Stimulated activated CD4-positive, alpha-beta T cell treated with anti-CD3 and anti-CD28 coated beads, Interleukin-1b, Interleukin-23, amount 100 ng/mL, for 48 hours (primary cell): ENCODE measurements at regions not wholly inside any gene's neighbourhood (a gene's known extent, or its start where the extent isn't known, plus 50 kb on each side); places are given as distances from the start of the nearest gene placed in this dataset.

ENCODE experiments used
- DNase-seq: peaks from one replicate; pipeline ENCODE4 v3.0.0-alpha.2; 2020

- DNase-seq = no peak
Measured at GRCh38 chr16:7183768-7184167, 148.9 kb upstream of the RBFOX1 start.

DNA sequence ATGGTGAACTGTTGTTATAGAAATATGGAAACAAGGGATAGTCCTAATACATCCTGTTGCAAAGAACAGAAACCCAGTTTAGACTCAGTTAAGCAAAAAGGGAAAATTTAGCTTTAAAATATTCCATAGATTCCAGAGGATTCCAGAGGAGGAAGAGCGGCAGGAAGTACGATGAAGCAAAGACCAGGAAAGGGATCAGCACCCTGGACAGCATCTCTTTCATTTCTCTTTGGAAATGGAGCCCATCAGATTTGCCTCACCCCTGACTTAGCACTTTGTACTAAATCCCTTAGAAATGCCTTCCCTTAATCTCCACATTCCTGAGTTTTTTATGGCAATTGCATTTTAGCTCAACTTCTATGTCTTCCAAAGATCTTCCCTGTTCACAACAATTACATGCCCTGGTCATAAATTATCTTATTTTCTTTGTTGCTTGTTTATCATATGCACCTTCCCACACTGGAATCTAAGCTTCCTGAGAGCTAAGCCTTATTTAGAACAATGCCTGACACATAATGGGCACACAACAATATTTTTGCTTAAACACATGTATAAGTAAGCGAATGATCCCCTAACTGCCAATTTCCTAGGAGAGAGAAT is 150.0 kb upstream of the RBFOX1 start:
- DNase-seq = no peak

GRCh38 chr16:7177875-7178274 is 154.8 kb upstream of the RBFOX1 start:
- no peak for DNase-seq

GRCh38 chr16:7171151-7171550 is 161.5 kb upstream of the RBFOX1 start:
- no peak for DNase-seq

DNA sequence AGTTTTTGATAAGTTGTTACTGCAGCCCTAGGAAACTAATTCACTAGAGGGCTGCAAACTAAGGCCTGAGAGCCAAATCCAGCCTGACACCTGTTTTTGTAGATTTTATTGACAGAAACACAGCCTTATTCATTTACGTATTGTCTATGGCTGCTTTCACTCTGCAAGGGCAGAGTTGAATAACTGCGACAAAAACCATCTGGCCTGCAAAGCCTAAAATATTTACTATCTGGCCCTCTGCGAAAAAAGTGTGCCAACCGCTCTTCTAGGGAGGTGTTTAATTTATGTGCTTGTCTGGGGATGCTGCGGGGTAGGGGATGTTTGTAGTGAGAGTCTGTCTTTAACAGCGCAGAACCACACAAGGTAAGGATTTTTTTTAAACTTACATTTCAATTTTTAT is 165.0 kb upstream of the RBFOX1 start:
- DNase-seq = no peak

DNA sequence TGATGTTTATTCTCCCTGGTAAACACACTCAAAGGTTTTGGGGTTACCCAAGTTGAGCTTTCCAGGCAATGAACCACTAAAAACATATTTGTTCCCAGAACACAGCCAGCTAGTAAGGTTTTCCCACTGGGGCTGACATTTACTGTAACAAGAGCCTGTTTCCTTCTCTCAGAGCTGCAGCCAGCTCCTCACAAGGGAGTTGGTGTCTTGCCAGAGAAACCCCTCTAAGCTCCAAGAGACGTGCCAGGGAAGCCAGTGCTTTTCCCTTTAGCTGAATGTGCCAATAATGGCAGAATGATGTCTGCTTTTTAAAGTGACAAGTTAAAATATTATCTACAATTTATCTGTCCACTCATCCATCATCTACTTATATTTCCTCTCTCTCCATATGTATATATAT is 170.8 kb upstream of the RBFOX1 start:
- DNase-seq = no peak

DNA sequence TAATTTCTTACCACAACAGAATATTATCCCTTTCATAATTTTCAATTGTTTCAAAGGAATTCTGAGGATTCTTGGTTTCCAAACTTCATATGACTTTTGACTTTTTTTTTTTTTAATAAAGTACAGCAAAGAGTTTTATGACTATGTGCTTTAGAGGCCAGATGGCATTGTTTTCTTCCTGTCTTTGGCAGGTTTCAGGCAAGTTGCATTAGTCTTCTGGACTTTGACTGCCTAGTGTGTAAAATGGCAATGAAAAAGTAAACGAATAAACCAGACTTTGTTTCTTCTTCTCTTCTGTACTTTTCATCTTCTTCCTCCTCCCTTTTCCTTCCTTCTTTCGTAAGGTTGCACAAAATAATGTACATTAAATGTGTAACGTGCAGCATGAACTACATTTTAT is 172.6 kb upstream of the RBFOX1 start:
- DNase-seq = no peak

GRCh38 chr16:7158481-7158880 is 174.2 kb upstream of the RBFOX1 start:
- DNase-seq = no peak

DNA sequence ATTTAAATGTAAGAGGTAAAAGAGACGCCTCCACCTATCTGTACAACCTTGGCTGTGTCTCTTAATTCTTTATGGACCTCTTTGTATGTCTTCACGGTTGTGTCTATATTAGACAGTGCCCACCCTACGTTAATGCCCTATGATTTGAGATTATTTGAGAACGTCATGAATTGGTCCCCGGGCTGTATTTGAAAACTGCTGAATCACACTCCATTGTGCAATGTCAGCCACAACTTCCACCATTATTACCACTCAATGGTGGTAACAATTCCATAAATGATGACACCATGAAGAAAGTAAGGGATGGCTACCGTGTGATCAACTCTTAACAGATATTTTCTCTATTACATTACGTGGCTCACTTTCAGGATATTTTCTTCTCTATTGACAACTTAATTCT is 182.4 kb upstream of the RBFOX1 start:
- DNase-seq = no peak

DNA sequence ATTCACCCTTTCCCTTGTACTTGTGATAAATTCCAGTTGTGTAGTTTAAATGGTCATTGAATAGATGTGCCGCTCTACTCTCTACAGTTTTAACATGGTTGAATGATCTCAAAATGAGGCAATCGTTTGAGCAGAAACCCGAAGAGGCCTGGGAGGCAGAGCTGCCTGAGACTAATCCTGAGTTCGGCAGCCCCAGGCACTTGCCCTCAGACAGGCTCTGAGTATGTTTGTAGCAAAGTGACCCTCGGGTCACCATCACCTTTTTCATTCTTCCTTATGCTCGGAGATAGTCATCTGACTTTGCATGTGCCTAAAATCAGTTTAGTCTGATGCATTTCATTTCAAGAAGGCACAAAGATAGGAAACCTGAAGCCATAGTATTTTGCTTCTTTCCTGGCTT is 184.0 kb upstream of the RBFOX1 start:
- no peak for DNase-seq

DNA sequence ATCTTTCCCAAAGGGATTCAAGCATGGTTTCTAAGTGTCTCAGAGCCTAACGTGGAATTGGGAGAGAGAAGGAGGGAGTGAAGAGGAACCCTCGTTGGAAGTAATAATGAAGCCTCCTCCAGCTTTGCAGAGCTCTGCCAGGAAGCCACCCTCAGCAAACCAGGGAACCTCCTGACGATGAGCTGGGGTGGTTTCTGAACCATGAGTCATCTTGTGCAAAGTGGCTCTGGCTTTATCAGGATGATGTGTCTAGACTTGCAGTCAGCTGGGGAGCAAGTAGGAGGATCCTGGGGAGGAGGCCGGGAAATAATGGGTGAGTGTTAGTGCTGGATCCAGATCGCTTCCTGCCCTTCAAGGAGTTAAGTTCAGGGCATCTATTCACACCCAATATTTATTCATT is 191.7 kb upstream of the RBFOX1 start:
- DNase-seq = no peak

DNA sequence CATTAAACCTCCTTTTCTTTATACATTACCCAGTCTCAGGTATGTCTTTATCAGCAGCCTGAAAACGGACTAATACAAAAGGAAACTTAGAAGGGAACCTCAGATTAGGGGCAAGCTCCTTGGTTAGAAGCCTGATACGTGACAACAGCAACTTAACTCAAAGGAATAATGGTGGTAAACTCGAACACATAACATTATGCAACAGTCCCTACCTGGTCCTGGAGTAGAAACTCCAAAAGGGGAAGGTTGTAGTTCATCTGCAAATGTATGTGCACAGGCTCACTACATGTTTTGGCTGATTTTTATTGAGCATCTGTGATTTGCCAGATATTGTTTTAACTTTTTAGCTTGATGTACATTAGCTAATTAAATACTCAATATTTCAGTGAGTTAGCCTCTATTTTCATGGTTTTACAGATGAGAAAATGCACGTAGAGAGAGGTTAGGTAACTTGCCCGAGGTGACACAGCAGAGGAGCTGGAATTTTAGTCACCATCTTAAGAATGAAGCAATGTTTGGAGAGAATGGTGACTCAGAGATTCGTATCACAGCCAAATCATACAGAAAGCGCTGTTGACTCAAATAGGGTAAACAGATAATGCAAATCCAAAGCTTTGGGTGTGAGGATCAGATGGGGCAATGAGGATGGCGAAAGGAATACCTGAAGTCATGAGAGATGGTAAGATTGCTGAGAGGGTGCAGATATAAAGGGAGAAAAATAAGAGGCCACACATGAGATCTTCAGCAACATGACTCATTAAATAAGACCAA is 194.9 kb upstream of the RBFOX1 start:
- no peak for DNase-seq

- no peak for DNase-seq
Measured at GRCh38 chr16:7132465-7132864, 200.2 kb upstream of the RBFOX1 start.

- no peak for DNase-seq
Measured at GRCh38 chr16:7124701-7125100, 207.9 kb upstream of the RBFOX1 start.

GRCh38 chr16:7124242-7124641 is 208.4 kb upstream of the RBFOX1 start:
- no peak for DNase-seq

GRCh38 chr16:7116734-7117133 is 215.9 kb upstream of the RBFOX1 start:
- DNase-seq = no peak

DNA sequence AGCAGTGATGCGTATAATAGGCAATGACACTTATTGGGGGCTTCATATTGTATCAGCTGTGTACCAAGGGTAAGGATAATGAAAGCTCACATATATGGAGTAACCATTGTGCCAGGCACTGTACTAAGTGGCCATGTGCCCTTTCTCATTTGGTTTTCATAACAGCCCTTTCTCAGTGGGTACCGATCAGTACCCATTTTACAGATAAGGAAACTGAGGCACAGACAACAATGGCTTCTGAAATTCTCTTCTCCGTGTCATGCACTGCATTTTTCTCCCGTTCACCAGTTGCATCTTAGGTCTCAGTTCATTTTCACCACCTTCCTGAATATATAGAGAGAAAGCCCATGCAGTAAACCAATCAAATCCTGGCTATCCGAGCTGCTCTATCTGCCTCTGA is 216.7 kb upstream of the RBFOX1 start:
- DNase-seq = no peak

GRCh38 chr16:7113949-7114348 is 218.7 kb upstream of the RBFOX1 start:
- DNase-seq = no peak

DNA sequence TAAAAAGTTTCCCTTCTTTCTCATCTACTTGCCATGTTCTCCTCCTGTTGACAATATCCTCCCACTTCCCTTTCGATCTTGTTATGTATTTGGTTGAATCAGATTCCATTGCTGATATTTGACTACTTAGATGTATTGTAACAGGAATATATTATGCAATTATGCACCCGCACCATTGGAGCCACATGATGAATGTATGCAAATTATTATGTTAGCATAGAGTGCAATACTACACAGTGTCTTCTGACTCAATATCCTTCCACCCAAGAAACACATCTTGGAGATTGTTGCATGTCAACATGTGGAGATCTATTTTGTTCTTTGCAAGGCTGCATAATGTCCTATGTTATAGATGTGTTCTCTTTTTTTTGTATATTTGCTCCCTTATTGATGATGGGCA is 219.2 kb upstream of the RBFOX1 start:
- DNase-seq = no peak

DNA sequence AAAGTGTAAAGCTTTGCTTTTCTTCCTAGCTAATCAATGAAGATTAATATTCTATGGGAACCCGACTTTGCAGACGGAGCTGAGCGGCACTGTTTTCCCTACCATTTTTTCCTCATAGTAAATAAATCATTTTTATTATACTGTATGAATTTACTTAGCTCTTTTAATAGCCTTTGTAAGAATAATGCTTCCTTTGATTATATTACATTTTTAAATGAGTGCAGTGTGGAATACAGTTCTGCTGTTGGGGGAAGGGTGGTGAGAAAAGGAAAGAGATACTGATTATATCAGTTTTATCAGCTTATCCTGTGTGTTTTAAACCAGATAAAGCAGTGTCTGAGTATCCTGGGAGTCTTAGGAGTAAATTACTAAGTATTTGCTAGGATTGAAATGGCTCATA is 221.4 kb upstream of the RBFOX1 start:
- DNase-seq = no peak

DNA sequence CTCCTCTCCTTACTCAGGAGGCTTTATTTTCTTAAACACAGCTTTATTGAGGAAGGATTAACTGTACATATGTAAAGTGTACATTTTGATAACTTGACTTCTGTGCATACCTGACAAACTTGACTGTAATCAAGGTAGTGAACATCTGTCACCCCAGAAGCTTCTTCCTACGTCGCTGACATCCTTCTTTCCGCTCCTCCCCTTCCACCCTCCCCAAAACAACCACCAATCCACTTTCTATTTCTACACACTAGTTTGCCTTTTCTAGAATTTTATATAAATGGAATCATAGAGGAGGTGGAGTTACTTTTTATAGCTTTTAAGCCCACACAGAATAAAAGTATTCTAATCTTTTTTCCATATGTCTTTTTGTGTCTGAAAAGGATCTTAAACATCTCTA is 225.2 kb upstream of the RBFOX1 start:
- DNase-seq = no peak

- DNase-seq = no peak
Measured at GRCh38 chr16:7103056-7103455, 229.6 kb upstream of the RBFOX1 start.

DNA sequence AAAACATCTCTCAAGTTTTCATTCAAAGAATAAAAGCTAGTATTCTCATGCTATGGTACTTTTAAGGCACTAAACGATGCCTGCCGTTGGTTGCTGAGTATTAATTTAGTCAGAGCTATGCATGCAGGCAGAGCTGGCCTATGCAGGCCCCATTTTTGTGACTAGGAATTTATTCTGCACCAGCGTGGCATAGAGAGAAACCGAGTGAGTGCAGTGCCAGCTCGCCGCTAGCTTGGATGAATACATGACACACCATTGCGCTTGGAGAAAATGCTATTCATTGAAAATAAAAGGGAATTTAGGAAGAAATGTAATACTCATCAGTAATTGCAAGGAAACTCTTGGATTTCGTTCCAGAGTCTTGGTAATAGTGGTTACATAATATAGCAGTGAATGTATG is 231.6 kb upstream of the RBFOX1 start:
- DNase-seq = no peak

DNA sequence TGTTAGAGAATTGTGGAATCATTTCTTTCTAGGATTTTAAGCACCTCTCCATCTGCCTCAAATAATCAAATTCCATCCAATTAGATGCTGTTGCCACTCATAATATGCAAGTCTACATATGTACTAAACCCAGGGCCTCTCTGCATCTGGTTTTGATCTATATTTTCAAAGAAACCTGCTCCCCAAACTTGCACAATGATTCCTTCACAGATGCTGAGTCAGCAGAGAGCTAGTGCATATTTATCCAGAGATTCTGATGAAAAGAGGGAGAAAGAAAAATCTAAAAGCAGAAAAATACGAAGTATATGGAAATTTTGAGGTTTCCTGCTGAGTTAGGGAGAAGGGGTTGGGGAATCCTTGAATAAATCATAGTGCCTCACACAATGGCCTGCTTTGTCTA is 235.1 kb upstream of the RBFOX1 start:
- DNase-seq = no peak

GRCh38 chr16:7093511-7093910 is 239.1 kb upstream of the RBFOX1 start:
- no peak for DNase-seq
